Fibroblast of lung (primary cell): ENCODE measurements at regions not wholly inside any gene's neighbourhood (a gene's known extent, or its start where the extent isn't known, plus 50 kb on each side); places are given as distances from the start of the nearest gene placed in this dataset.

Source experiments
- DNase-seq, 2 donors: peaks; one replicate each; pipeline versions ENCODE4 v3.0.0 to v3.0.0-alpha.2; 2010; ENCODE audit warnings: low read depth in 2 of 2
- H2AFZ ChIP-seq: 2 replicates; pipeline ENCODE4 v1.5.1; 2012; ENCODE audit warnings: low read length, control low read depth, inconsistent platforms
- H3K27ac ChIP-seq: 2 replicates; pipeline ENCODE4 v1.5.1; 2011; ENCODE audit warnings: low read length, control low read depth; ENCODE audit not compliant: insufficient read depth
- H3K27me3 ChIP-seq: 2 replicates; pipeline ENCODE4 v1.5.1; 2011; ENCODE audit warnings: mild to moderate bottlenecking, low read length; ENCODE audit not compliant: control insufficient read depth, insufficient read depth
- H3K36me3 ChIP-seq: 2 replicates; pipeline ENCODE4 v1.5.1; 2011; ENCODE audit warnings: low read length; ENCODE audit not compliant: control insufficient read depth, insufficient read depth
- H3K4me1 ChIP-seq: 2 replicates; pipeline ENCODE4 v1.5.1; 2011; ENCODE audit warnings: low read length; ENCODE audit not compliant: control insufficient read depth, insufficient read depth; ENCODE audit errors: extremely low read depth
- H3K4me2 ChIP-seq: 2 replicates; pipeline ENCODE4 v1.5.1; 2011; ENCODE audit warnings: low read length, control low read depth; ENCODE audit not compliant: insufficient read depth; ENCODE audit errors: extremely low read depth
- H3K4me3 ChIP-seq, 4 experiments: fragments of 200-600 bp in 1 of 4; sonication (generic) in 1 of 4; replicated peaks in 1 of 4; 2 replicates each; pipeline ENCODE4 v1.5.1; 2011 to 2016; ENCODE audit warnings: low read length in 4 of 4, low read depth in 3 of 4, mild to moderate bottlenecking in 3 of 4, control low read depth in 2 of 4, inconsistent platforms in 1 of 4, mixed read lengths in 1 of 4; ENCODE audit not compliant: insufficient read depth in 1 of 4; ENCODE audit errors: control extremely low read depth in 1 of 4
- H3K79me2 ChIP-seq: 2 replicates; pipeline ENCODE4 v1.5.1; 2012; ENCODE audit warnings: mild to moderate bottlenecking, low read length, inconsistent platforms; ENCODE audit not compliant: control insufficient read depth, insufficient read depth
- H3K9ac ChIP-seq: 2 replicates; pipeline ENCODE4 v1.5.1; 2011; ENCODE audit warnings: mild to moderate bottlenecking, low read length, control low read depth; ENCODE audit not compliant: insufficient read depth
- H3K9me3 ChIP-seq: 2 replicates; pipeline ENCODE4 v1.5.1; 2012; ENCODE audit warnings: low read depth, low read length; ENCODE audit not compliant: control insufficient read depth, insufficient read depth
- H4K20me1 ChIP-seq: 2 replicates; pipeline ENCODE4 v1.5.1; 2011; ENCODE audit warnings: low read length; ENCODE audit not compliant: control insufficient read depth, insufficient read depth; ENCODE audit errors: extremely low read depth
- CTCF ChIP-seq, 2 donors: IDR thresholded peaks in 1 of 2; conservative IDR thresholded peaks in 1 of 2; 1 replicate in 1 of 2; 2 replicates in 1 of 2; pipeline ENCODE4 v1.5.1; 2011 to 2012; ENCODE audit warnings: low read length in 2 of 2, control low read depth in 1 of 2, inconsistent platforms in 1 of 2, low read depth in 1 of 2, mild to moderate bottlenecking in 1 of 2
- EZH2 ChIP-seq: IDR thresholded peaks from 2 replicates; pipeline ENCODE4 v1.5.1; 2012; ENCODE audit warnings: low read length, control low read depth, mild to moderate bottlenecking; ENCODE audit errors: missing control alignments

DNA sequence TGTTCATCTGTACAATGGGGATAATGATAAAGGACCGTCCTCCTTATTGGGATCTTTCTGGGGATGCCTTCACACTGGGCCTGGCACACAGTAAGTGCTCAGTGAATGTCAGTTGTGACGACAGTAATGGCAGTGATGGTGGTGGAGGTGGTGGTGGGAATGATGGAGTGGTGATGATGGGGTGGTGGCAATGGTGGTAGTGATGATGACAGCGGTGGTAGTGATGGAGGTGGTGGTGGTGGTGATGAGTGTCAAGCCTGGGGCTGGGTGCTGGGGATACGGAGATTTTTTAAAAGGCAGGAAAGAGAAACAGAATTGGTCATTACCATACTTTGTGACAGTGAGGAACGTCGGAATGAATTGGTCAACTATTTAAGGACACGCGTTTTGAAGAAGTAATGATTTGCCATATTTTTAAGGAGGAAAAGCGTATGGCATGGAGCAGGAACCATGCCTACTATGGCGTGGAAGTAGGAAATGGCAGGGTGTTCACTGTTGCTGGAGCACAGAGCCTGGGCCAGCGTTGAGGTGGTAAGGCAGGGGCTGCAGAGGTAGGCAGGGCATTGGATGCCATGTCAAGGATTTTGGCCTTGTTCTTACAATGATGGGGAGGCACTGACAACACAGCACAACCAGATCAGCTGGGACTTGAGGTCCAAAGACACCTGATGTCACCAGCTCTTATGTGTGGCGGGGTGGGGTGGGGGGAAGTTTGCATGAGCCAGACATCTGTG lies 128.7 kb downstream of the ACTL8 start:
- Histone ChIP-seq H3K4me3 (no peak overlapping the region), H3K27ac (no peak overlapping the region), H3K36me3 (no peaks in the 10 kb centered on the region), H3K27me3 (no peaks in the 10 kb centered on the region), H3K4me2 (no peak overlapping the region), H3K4me1 (peaks cover 8% of the 10 kb centered on the region), H3K9ac (no peak overlapping the region), H3K9me3 (no peaks in the 10 kb centered on the region), H2AFZ (no peak overlapping the region), H3K79me2 (no peaks in the 10 kb centered on the region), H4K20me1 (no peaks in the 10 kb centered on the region)
- no peak for DNase-seq
- TF ChIP-seq EZH2 (no peak), CTCF (conservative IDR thresholded peaks at IDR 0.05 in 1 of 2, IDR thresholded peaks at IDR 0.05 in 1 of 2; ENCODE audit: low read depth in 1 of 2, low read length in 2 of 2) (no peak)

DNA sequence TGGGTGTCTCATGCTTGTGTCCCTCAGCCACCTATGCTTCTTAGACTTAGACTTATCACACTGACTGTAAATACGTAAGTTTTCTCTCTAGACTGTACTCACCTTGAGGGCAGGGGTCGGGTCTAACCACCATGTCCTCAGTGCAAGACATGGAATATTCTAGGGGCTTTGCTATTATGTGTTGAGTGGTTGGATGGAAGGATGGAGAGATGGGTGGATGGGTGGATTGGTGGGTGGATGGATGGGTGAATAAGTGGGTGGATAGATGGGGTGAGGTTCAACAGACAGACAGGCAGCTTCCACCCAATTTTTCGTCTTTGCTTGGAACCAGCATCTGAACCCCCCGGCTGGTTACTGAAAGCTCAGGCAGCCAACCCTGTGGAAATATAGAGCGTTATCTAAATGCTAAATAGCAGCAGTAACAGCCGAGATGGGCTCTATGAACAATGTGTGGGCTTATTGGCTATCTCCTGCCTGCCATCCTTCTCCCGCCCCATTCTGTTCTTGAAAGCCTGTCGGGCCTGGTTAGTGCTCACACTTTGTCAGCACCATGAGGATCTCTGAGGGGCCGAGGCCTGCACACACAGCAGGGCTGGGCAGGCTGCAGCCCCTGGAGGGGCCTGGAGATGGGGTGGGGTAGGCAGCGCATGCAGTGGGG lies 130.7 kb downstream of the ACTL8 start:
- H2AFZ ChIP-seq: no peak overlapping the region
- H3K36me3 ChIP-seq: no peaks in the 10 kb centered on the region
- no peak overlapping the region for H3K4me3 ChIP-seq
- H4K20me1 ChIP-seq: no peaks in the 10 kb centered on the region
- TF ChIP-seq EZH2: no peak
- TF ChIP-seq CTCF (conservative IDR thresholded peaks at IDR 0.05 in 1 of 2, IDR thresholded peaks at IDR 0.05 in 1 of 2; ENCODE audit: low read depth in 1 of 2, low read length in 2 of 2): no peak
- no peak for DNase-seq
- no peak overlapping the region for H3K9ac ChIP-seq
- no peak overlapping the region for H3K27ac ChIP-seq
- peaks cover 4% of the 10 kb centered on the region for H3K27me3 ChIP-seq
- H3K9me3 ChIP-seq: no peaks in the 10 kb centered on the region
- H3K79me2 ChIP-seq: no peaks in the 10 kb centered on the region
- H3K4me1 ChIP-seq: no peaks in the 10 kb centered on the region
- no peak overlapping the region for H3K4me2 ChIP-seq

DNA sequence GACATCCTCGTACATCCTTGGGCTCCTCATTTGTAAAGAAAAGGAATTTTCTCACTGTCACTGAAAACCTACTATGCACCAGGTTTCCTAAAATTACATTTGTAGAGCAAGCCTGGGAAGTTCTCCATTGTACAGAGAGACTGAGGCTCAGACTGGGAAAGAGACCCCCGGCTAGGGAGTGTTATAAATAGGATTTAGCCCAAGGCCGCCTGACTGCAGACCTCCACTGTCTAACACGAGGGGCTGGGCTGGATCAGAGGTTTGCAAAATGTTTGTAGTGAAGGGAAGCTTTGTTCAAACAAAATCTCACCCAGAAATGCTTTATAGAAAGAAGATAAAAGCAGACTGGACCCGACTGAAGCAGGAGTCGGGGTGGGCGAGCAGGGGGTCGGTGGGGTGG lies 131.3 kb downstream of the ACTL8 start:
- no peaks in the 10 kb centered on the region for H4K20me1 ChIP-seq
- no peak overlapping the region for H3K27ac ChIP-seq
- no peaks in the 10 kb centered on the region for H3K4me1 ChIP-seq
- H3K27me3 ChIP-seq: peaks cover 4% of the 10 kb centered on the region
- TF ChIP-seq CTCF (conservative IDR thresholded peaks at IDR 0.05 in 1 of 2, IDR thresholded peaks at IDR 0.05 in 1 of 2; ENCODE audit: low read depth in 1 of 2, low read length in 2 of 2) (no peak), EZH2 (no peak)
- H3K4me3 ChIP-seq: no peak overlapping the region
- H3K9ac ChIP-seq: no peak overlapping the region
- no peaks in the 10 kb centered on the region for H3K36me3 ChIP-seq
- H2AFZ ChIP-seq: no peak overlapping the region
- no peaks in the 10 kb centered on the region for H3K9me3 ChIP-seq
- no peak overlapping the region for H3K4me2 ChIP-seq
- no peak for DNase-seq
- no peaks in the 10 kb centered on the region for H3K79me2 ChIP-seq
